ENCODE measurements at regions not wholly inside any gene's neighbourhood (a gene's known extent, or its start where the extent isn't known, plus 50 kb on each side); places are given as distances from the start of the nearest gene placed in this dataset.
A peak's percentile ranks its signal among the peaks of the same experiment; 100 is the strongest.

DNA sequence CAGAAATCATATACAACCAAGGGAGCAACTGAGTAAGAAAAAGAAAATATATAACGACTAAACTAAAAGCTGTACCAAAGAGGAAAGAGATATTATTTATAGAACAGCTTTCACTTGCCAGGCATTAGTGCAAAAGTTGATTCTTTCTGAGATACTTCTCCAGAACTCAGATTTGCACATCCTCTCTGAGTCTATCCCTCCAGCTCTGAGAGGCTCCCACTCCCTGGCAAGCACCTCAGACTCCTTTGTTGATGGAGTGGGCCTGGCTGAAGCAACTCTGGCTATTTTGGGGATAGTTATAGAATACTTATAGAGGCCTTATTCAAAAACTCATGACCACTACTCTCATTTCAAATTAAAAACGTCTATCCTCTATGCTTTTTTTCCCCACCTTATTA, 501.6 kb upstream of the TNP1 start:
- DNase-seq (ENCODE audit: low read depth), result no peak
- no peak overlapping the region for H3K4me3 ChIP-seq (replicated peaks; ENCODE audit: low read depth, low read length)
- TF ChIP-seq, protein P1, sequence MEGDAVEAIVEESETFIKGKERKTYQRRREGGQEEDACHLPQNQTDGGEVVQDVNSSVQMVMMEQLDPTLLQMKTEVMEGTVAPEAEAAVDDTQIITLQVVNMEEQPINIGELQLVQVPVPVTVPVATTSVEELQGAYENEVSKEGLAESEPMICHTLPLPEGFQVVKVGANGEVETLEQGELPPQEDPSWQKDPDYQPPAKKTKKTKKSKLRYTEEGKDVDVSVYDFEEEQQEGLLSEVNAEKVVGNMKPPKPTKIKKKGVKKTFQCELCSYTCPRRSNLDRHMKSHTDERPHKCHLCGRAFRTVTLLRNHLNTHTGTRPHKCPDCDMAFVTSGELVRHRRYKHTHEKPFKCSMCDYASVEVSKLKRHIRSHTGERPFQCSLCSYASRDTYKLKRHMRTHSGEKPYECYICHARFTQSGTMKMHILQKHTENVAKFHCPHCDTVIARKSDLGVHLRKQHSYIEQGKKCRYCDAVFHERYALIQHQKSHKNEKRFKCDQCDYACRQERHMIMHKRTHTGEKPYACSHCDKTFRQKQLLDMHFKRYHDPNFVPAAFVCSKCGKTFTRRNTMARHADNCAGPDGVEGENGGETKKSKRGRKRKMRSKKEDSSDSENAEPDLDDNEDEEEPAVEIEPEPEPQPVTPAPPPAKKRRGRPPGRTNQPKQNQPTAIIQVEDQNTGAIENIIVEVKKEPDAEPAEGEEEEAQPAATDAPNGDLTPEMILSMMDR (IDR thresholded peaks at IDR 0.05; ENCODE audit: low read length, missing control alignments), result no peak

DNA sequence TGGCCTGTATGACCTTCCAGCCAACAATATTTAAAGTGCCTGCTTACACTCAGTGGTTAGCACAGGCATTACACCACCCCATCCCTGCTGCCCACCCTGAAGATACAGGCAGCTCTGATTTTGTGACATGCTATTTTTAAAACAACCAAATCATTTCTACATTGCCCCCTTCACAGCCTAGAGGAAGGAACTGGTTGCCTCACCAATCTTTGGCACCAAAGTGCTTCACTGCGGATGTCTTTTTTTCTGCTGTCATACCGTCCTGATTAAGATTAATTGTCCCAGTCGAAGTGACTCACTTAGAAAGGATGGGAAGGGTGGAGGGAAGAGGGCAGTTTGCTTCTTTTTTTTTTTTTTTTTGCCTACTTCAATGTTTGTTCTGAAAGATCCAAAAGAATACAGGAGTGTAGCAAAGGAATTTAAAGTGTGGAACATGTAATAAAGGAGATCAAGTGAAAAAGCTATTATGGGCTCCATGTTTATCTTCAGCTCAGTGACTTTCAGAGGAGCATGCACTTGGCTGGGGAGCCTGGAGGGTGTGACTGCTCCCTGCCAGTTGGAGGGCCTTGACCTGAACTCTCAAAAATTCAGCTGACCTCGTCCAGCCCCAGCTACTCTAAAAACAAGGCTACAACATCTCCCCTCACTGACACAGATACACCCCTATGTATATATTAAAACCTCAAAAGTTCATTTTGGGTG, 501.1 kb upstream of the TNP1 start:
- TF ChIP-seq, protein P1 (IDR thresholded peaks at IDR 0.05; ENCODE audit: low read length, missing control alignments), result no peak
- H3K4me3 ChIP-seq (replicated peaks; ENCODE audit: low read depth, low read length), result no peak overlapping the region
- peak; percentile 76 for DNase-seq (ENCODE audit: low read depth)

DNA sequence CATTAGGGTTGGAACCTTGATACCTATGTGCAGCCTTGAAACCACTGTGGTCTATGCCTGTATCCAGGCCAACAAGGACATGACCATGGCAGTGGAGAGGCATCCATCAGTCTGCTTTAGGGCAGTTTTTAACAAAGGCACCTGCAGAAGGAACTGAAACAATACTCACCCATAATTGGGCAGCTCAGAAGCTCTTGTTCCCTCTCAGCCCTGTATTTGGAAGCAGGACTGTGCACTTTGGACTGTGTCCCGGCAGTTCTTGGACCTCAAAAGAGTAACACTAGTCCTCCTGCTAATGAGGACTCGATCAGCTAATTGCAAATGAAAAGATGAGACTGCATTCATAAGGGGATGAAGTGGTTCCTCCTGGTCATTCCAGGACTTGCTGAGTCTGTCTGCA, 500.2 kb upstream of the TNP1 start:
- TF ChIP-seq, protein P1 (IDR thresholded peaks at IDR 0.05; ENCODE audit: low read length, missing control alignments), result no peak
- H3K4me3 ChIP-seq (replicated peaks; ENCODE audit: low read depth, low read length), result no peak overlapping the region
- DNase-seq (ENCODE audit: low read depth), result no peak

DNA sequence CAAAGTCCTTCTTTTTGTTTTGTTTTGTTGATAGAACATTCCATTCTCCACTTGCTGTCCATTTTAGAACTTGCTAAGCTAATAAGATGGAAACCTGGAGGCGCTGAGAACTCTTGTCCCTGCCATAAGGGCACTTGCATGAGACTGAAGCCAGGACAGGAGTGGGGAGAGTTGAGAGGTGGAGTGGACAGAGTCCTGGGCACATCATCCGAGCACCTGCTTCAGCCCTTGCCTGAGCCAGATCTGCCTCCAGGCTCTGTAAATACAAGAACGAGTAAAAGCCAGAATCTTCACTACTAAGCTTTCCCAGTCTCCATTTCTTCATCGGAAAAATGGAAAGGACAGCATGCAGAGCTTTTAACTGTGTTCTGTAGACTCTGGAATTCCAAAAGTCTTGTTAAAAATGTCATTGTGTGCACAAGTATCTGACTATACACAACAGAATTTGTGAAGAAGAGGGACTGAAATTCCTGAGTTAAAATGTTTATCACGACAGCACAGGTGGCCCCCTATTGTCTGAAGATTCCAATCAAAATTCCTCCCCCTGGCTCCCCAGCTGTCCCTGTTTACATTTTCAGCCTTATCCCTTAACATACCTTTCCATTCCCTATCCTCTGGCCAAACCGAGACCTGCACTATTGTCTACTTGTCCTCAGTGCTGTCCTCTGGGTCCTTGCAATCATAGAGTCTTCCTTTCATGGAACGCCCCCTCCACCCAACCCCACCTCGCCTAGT, 498.2 kb upstream of the TNP1 start:
- no peak overlapping the region for H3K4me3 ChIP-seq (replicated peaks; ENCODE audit: low read depth, low read length)
- TF ChIP-seq, protein P1 (IDR thresholded peaks at IDR 0.05; ENCODE audit: low read length, missing control alignments), result no peak
- no peak for DNase-seq (ENCODE audit: low read depth)

DNA sequence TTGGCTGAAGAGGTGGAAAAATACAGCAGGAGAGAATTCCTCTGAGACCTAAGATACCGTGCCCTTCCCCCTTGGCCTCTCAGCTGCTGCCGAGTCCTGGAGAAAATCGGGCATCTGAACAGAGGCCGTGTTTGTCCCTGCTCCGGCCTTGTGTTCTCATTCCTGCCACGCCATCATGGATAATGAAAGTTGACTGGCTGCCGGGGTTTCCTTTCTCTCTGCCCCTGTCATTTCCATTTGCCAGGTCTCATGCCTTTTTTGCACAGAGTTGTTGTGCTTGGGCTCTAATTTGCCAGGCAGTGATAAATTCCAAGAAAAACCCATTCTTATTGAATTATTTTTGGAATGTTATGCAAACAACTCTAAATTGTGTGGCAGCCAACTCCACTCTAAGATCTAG, 496.9 kb upstream of the TNP1 start:
- TF ChIP-seq, protein P1 (IDR thresholded peaks at IDR 0.05; ENCODE audit: low read length, missing control alignments), result no peak
- no peak overlapping the region for H3K4me3 ChIP-seq (replicated peaks; ENCODE audit: low read depth, low read length)
- DNase-seq (ENCODE audit: low read depth), result no peak

DNA sequence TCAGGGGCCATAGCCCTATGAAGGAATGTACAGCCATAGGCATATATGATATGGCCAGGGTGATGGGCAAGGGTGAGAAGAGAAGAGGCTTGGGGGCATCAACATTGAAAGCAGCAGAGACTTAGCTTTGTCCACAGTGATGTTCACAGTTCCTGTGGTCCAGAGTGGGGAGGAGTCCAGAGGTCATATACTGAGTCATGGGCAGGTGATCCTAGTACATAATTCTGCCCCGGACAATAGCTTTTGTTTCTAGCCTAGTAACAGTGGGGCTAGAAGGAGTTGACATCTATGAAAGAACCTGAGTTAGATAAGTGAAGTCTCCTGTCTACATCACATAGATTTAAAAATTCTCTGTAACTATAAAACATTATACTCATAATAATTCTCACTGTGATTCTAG, 496.3 kb upstream of the TNP1 start:
- H3K4me3 ChIP-seq (replicated peaks; ENCODE audit: low read depth, low read length), result no peak overlapping the region
- no peak for DNase-seq (ENCODE audit: low read depth)
- TF ChIP-seq, protein P1 (IDR thresholded peaks at IDR 0.05; ENCODE audit: low read length, missing control alignments), result no peak

All from fibroblast of pulmonary artery (primary cell).